Activated CD8-positive, alpha-beta memory T cell treated with anti-CD3 and anti-CD28 coated beads, Interleukin-2, amount 50 U/mL, for 1 hour (primary cell): ENCODE measurements at regions not wholly inside any gene's neighbourhood (a gene's known extent, or its start where the extent isn't known, plus 50 kb on each side); places are given as distances from the start of the nearest gene placed in this dataset.
"Not testable (repeated sequence)": the region's sequence is repeated elsewhere in the genome, so short reads cannot be mapped to it uniquely, and the experiment has no call there.

Experiments used
- DNase-seq: peaks from one replicate; pipeline ENCODE4 v3.0.0-alpha.2; 2020; ENCODE audit errors: extremely low read depth

DNA sequence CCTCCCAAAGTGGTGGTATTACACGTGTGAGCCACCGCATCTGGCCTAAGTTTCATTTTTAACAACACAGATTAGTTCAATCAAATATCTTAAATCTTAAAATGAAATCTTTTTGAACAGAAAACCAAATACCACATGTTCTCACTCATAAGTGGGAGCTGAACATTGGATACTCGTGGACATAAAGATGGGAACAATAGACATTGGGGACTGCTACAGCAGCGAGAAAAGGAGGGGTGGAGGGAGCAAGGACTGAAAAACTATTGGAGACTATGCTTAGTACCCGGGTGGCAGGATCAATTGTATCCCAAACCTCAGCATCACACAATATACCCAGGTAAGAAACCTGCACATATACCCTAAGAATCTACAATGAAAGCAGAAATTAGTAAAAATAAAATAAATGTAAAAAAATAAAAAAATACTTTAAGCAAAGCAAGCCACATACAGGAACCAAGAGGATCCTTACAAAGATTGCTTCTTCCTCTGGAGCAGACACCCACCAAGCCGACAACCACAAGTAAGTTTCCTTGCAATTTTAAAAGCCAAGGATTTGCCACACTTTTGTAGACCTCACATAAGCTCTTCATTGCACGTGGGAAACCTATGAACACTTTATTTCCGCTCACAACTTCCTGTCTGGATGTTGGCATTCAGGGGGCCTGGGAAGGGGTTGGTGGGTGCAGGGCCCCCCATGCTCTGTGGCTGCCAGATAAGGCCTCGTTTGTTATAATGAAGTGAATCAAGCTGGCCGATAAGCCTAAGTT is 147.9 kb downstream of the MYCN start:
- DNase-seq = no peak

GRCh38 chr2:16086136-16086535 is 145.8 kb downstream of the MYCN start:
- DNase-seq = not testable (repeated sequence)

- DNase-seq = no peak
These were observed 144.7 kb downstream of the MYCN start for GRCh38 chr2:16085073-16085472.

- DNase-seq = no peak
These were observed 143.9 kb downstream of the MYCN start for GRCh38 chr2:16084274-16084673.

DNA sequence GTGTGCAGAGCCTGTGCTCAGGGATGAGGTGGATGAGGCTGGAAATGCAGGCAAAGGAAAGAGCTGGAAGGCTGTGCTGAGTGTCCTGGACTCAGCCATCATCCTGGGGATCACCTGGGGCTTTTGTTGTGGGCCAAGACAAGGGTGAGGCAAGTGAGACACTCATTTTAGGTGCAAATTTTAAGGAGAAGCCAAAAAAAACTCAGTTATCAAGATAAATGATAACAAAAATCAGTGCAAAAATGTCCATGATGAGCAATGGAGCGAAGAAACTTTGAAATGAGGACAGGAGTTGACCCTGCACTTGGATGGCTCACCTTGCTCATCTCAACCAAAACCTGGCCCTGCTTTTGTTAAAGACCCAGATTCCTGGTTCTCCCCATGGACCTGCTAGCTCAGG is 141.9 kb downstream of the MYCN start:
- no peak for DNase-seq

DNA sequence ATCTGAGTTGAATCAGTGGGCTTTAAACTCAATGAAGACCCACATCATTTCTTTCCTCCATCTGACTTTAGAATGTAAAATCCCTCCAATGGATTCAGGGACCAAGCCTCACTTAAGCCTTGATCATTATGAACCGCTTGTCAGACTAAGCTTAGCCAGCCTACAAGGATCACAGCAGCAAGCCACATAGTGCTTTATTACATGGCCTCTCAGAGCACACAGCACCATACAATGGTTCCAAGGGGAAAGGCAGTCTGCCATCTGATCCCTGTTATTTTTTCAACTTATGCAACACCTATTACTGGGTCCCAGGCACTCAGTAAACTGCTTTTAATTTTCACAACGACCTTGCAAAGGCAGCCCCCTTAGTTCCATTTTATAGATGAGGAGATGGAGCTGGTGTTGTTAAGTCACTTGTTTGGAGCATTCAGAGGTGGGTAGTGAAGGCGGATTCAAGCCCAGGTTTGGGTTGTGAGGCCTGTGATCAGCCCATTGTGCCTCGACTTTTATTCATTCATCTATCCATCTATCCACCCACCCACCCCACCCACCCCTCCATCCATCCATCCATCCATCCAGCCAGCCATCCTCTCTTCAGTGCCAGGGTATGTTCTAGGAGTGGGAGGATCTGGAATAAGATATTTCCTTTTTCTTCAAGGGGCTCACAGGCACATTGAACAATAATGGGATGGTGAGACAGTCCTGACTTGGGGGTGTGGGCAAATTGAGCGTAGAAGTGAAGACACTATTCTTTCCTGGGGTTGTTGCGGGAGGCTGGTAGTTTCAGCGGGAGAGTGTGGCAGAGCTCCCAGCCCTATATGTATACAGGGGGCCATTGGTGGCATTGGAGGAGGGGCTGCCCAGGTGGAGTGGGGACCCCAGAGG is 141.2 kb downstream of the MYCN start:
- DNase-seq = no peak

- no peak for DNase-seq
These were observed 140.2 kb downstream of the MYCN start for GRCh38 chr2:16080516-16080915.

DNA sequence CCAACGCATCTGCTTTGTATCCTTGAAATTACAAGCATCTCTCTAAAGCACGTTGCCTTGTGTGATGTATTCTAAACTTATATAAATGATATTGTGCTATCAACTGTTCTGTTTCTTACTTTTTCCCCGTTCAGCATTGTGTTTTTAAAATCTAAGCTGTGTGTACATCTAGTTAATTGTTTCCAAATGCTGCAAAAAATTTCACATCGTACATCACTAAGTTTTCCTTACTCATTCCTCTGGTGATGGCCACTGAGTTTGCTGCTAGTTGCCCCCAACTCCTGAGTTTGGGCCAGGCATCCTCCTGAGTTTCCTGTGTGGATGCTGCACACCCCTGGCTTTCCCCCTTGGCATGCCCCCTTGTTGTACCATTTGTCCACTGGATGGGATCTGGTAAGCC is 139.7 kb downstream of the MYCN start:
- DNase-seq = no peak

- no peak for DNase-seq
These were observed 139.3 kb downstream of the MYCN start for GRCh38 chr2:16079637-16080036.

- no peak for DNase-seq
These were observed 137.3 kb downstream of the MYCN start for GRCh38 chr2:16077601-16078000.

DNA sequence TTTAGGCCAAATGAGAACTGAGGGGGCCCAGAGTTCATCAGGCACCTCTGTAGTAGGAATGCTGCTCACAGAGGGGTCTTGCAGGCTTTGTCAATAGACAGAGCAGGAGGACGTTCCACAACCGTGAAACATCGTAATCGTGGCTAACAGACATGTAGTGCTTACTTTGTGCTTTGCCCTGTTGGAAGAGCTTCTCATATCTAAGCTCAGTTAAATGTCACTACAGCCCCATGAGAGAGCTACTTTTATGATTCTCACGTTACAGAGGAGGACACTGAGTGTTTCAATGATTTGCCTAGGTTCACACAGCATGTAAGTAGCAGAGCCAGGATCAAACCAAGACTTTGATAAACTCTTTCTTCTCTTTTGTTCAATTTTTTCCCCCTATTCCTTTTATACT is 136.6 kb downstream of the MYCN start:
- DNase-seq = no peak

- DNase-seq = no peak
These were observed 135.0 kb downstream of the MYCN start for GRCh38 chr2:16075045-16076012.

DNA sequence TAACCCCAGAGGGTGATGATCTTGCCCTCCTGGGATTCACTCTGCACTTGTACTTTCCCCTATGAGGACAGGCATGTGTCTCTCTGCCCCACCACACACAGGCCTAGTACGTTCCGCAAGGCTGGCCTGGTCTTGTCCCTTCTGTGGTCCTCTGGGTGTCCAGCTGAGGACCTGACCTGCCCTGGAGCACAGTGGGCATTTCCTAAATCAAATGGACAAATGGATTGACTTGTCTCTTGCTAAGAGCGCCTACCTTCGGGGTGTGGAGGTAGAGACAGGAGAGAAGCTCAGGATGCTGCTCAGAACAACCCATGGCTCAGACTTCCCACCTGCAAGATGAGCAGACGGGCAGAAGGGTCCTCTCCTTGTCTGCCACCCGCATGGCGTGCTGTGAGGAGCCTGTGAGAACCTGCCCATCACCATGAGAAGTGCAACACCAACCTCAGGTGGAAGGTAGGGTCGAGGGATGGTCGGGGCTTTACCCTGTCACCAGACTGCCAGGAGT is 133.6 kb downstream of the MYCN start:
- DNase-seq = no peak

GRCh38 chr2:16073471-16073870 is 133.1 kb downstream of the MYCN start:
- DNase-seq = no peak

GRCh38 chr2:16072638-16073290 is 132.4 kb downstream of the MYCN start:
- no peak for DNase-seq

GRCh38 chr2:16071865-16072637 is 131.7 kb downstream of the MYCN start:
- DNase-seq = no peak

GRCh38 chr2:16071039-16071864 is 130.9 kb downstream of the MYCN start:
- DNase-seq = no peak

DNA sequence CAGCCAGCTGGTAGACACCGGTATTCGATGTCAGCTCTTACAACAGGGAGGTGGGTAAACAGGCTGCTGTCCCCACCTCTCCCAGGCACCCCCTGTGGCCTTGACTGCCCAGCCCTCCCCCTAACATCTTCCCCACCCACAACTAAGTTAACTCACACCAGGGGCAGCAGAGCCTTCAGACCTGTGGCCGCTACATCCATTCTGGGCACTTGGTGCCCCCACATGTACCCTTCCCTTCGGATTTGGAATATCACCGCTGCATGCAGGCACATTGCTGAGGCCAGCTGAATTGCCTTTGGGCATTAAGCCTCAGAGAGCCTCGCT is 130.3 kb downstream of the MYCN start:
- DNase-seq = no peak

- DNase-seq = no peak
These were observed 129.7 kb downstream of the MYCN start for GRCh38 chr2:16069933-16070647.
